HFFc6 (cell line): ENCODE measurements at regions not wholly inside any gene's neighbourhood (a gene's known extent, or its start where the extent isn't known, plus 50 kb on each side); places are given as distances from the start of the nearest gene placed in this dataset.

Experiments
- DNase-seq: peaks from one replicate; pipeline ENCODE4 v3.0.0-alpha.2; 2018
- H3K27ac Mint-ChIP-seq: 2 replicates; pipeline ENCODE4 v1.8.0; 2020; ENCODE audit warnings: mild to moderate bottlenecking, mixed read lengths
- H3K27me3 Mint-ChIP-seq: 2 replicates; pipeline ENCODE4 v1.8.0; 2021; ENCODE audit warnings: mild to moderate bottlenecking, moderate library complexity, mixed read lengths; ENCODE audit not compliant: insufficient read depth
- H3K36me3 Mint-ChIP-seq: 2 replicates; pipeline ENCODE4 v1.8.0; 2021; ENCODE audit warnings: low read depth, mixed read lengths
- H3K4me1 Mint-ChIP-seq: 2 replicates; pipeline ENCODE4 v1.8.0; 2020; ENCODE audit warnings: low read depth, mixed read lengths
- H3K4me3 Mint-ChIP-seq: 2 replicates; pipeline ENCODE4 v1.8.0; 2020; ENCODE audit warnings: mild to moderate bottlenecking, moderate library complexity, mixed read lengths
- H3K9me3 Mint-ChIP-seq: 2 replicates; pipeline ENCODE4 v1.8.0; 2020; ENCODE audit warnings: mild to moderate bottlenecking, mixed read lengths
- CTCF ChIP-seq: fragments of 200-600 bp; sonication (generic); IDR thresholded peaks from 2 replicates; pipeline ENCODE4 v1.5.0; 2021; ENCODE audit warnings: antibody characterized with exemption, mild to moderate bottlenecking

- H3K4me1 Mint-ChIP-seq = peaks cover 13% of the 10 kb centered on the region; the same call in 1 of the 2 replicates
- H3K36me3 Mint-ChIP-seq = no peaks in the 10 kb centered on the region
- peak overlapping the region; percentile 39; the same call in 1 of the 2 replicates for H3K4me3 Mint-ChIP-seq
- peaks cover 10% of the 10 kb centered on the region for H3K27me3 Mint-ChIP-seq
- peak; percentile 88 for TF ChIP-seq CTCF
- DNase-seq = peak; percentile 54
- H3K9me3 Mint-ChIP-seq = no peaks in the 10 kb centered on the region
- H3K27ac Mint-ChIP-seq = no peak overlapping the region
Measured at GRCh38 chr10:63866075-63866746, 345.0 kb downstream of the REEP3 start.

- no peaks in the 10 kb centered on the region for H3K36me3 Mint-ChIP-seq
- peak; percentile 21 for DNase-seq
- no peaks in the 10 kb centered on the region for H3K9me3 Mint-ChIP-seq
- peak; percentile 67 for TF ChIP-seq CTCF
- no peak overlapping the region for H3K27ac Mint-ChIP-seq
- H3K4me3 Mint-ChIP-seq = no peak overlapping the region
- H3K27me3 Mint-ChIP-seq = peaks cover 10% of the 10 kb centered on the region
- H3K4me1 Mint-ChIP-seq = peaks cover 13% of the 10 kb centered on the region; the same call in 1 of the 2 replicates
Measured at GRCh38 chr10:63866747-63867140, 345.5 kb downstream of the REEP3 start.

DNA sequence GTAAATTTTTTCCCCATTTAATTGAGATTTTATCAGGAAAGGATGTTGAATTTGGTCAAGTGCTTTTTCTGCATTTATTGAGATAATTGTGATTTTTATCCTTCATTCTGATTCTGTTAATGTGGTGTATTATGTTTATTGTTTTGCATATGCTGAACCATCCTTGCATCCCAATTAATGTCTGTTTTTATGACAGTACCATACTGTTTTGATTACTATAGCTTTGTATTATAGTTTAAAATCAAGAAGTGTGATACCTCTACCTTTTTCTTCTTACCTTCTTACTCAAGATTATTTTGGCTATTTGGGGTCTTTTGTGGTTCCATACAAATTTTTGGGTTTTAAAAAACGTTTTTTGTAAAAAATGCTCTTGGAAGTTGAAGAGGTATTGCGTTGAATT, 357.2 kb downstream of the REEP3 start:
- TF ChIP-seq CTCF = no peak
- Mint-ChIP-seq H3K9me3 (peaks cover 8% of the 10 kb centered on the region; the same call in 1 of the 2 replicates), H3K4me3 (no peak overlapping the region), H3K4me1 (no peaks in the 10 kb centered on the region), H3K27me3 (no peaks in the 10 kb centered on the region; the same call in none of the 2 replicates), H3K27ac (no peak overlapping the region), H3K36me3 (no peaks in the 10 kb centered on the region)
- no peak for DNase-seq

- Mint-ChIP-seq H3K36me3 (no peaks in the 10 kb centered on the region), H3K4me3 (no peak overlapping the region), H3K27me3 (peaks cover 1% of the 10 kb centered on the region; the same call in 1 of the 2 replicates), H3K27ac (no peak overlapping the region), H3K9me3 (peaks cover under 1% of the 10 kb centered on the region; the same call in 1 of the 2 replicates), H3K4me1 (no peaks in the 10 kb centered on the region)
- no peak for DNase-seq
- TF ChIP-seq CTCF = no peak
Measured at GRCh38 chr10:63883861-63884260, 362.7 kb downstream of the REEP3 start.

- H3K4me1 Mint-ChIP-seq = no peaks in the 10 kb centered on the region
- peaks cover 1% of the 10 kb centered on the region; the same call in 1 of the 2 replicates for H3K27me3 Mint-ChIP-seq
- no peaks in the 10 kb centered on the region for H3K36me3 Mint-ChIP-seq
- H3K4me3 Mint-ChIP-seq = no peak overlapping the region
- no peak for TF ChIP-seq CTCF
- no peak overlapping the region for H3K27ac Mint-ChIP-seq
- H3K9me3 Mint-ChIP-seq = no peaks in the 10 kb centered on the region
- no peak for DNase-seq
Measured at GRCh38 chr10:63884426-63884825, 363.2 kb downstream of the REEP3 start.
